Choroid plexus epithelial cell (primary cell): ENCODE measurements at regions not wholly inside any gene's neighbourhood (a gene's known extent, or its start where the extent isn't known, plus 50 kb on each side); places are given as distances from the start of the nearest gene placed in this dataset.
A peak's percentile ranks its signal among the peaks of the same experiment; 100 is the strongest.

Experiments
- DNase-seq: peaks from one replicate; pipeline ENCODE4 v3.0.0-alpha.2; 2010; ENCODE audit warnings: low read depth
- H3K4me3 ChIP-seq: 2 replicates; pipeline ENCODE4 v1.5.1; 2011; ENCODE audit warnings: low read depth, mild to moderate bottlenecking, control low read depth, low read length, moderate library complexity
- CTCF ChIP-seq: conservative IDR thresholded peaks from 2 replicates; pipeline ENCODE4 v1.5.1; 2011; ENCODE audit warnings: low read depth, mild to moderate bottlenecking, control low read depth, inconsistent platforms, low read length, moderate library complexity

GRCh38 chr12:83818881-83819280 lies 1093.7 kb downstream of the SLC6A15 start:
- no peak for TF ChIP-seq CTCF

GRCh38 chr12:83817730-83818129 lies 1094.9 kb downstream of the SLC6A15 start:
- no peak for TF ChIP-seq CTCF

More at GRCh38 chr12:83818881-83819280, 1093.7 kb downstream of the SLC6A15 start:
- DNase-seq = peak; percentile 74
- H3K4me3 ChIP-seq = no peak overlapping the region

GRCh38 chr12:83808591-83808990 lies 1104.0 kb downstream of the SLC6A15 start:
- H3K4me3 ChIP-seq = no peak overlapping the region
- no peak for TF ChIP-seq CTCF
- DNase-seq = no peak

More at GRCh38 chr12:83817730-83818129, 1094.9 kb downstream of the SLC6A15 start:
- DNase-seq = no peak
- H3K4me3 ChIP-seq = no peak overlapping the region

GRCh38 chr12:83807871-83808270 lies 1104.7 kb downstream of the SLC6A15 start:
- TF ChIP-seq CTCF = no peak

GRCh38 chr12:83805873-83806272 lies 1106.7 kb downstream of the SLC6A15 start:
- H3K4me3 ChIP-seq = no peak overlapping the region
- no peak for DNase-seq
- no peak for TF ChIP-seq CTCF

More at GRCh38 chr12:83807871-83808270, 1104.7 kb downstream of the SLC6A15 start:
- H3K4me3 ChIP-seq = no peak overlapping the region
- DNase-seq = no peak

GRCh38 chr12:83805156-83805772 lies 1107.3 kb downstream of the SLC6A15 start:
- no peak for DNase-seq
- no peak overlapping the region for H3K4me3 ChIP-seq
- no peak for TF ChIP-seq CTCF

GRCh38 chr12:83801972-83802371 lies 1110.6 kb downstream of the SLC6A15 start:
- no peak for TF ChIP-seq CTCF
- DNase-seq = no peak
- H3K4me3 ChIP-seq = no peak overlapping the region
